Bronchial epithelial cell (primary cell): ENCODE measurements at regions not wholly inside any gene's neighbourhood (a gene's known extent, or its start where the extent isn't known, plus 50 kb on each side); places are given as distances from the start of the nearest gene placed in this dataset.

ENCODE experiments used
- DNase-seq: peaks from one replicate; pipeline ENCODE4 v3.0.0-alpha.2; 2010; ENCODE audit warnings: low read depth
- FAIRE-seq: peaks from 2 replicates; lab custom pipeline; 2011; peaks lifted over from hg19 to GRCh38; lab: Jason Lieb, UNC
- H3K27me3 ChIP-seq: 2 replicates; pipeline ENCODE4 v1.5.1; 2011; ENCODE audit warnings: low read length; ENCODE audit not compliant: control insufficient read depth, insufficient read depth
- H3K36me3 ChIP-seq: 2 replicates; pipeline ENCODE4 v1.5.1; 2011; ENCODE audit warnings: low read length; ENCODE audit not compliant: control insufficient read depth, insufficient read depth
- H3K4me3 ChIP-seq: 2 replicates; pipeline ENCODE4 v1.5.1; 2011; ENCODE audit warnings: mild to moderate bottlenecking, low read depth, low read length, control low read depth
- CTCF ChIP-seq: IDR thresholded peaks from 2 replicates; pipeline ENCODE4 v1.5.1; 2011; ENCODE audit warnings: mild to moderate bottlenecking, moderate library complexity, low read length, control low read depth, inconsistent platforms; ENCODE audit not compliant: insufficient read depth, severe bottlenecking

- FAIRE-seq (no peak), DNase-seq (no peak)
- TF ChIP-seq CTCF, result no peak
- Histone ChIP-seq H3K36me3 (no peaks in the 10 kb centered on the region), H3K4me3 (no peak overlapping the region), H3K27me3 (no peaks in the 10 kb centered on the region)
Observed at GRCh38 chr12:86331457-86331856, 75.3 kb upstream of the MGAT4C start.

- TF ChIP-seq CTCF, result no peak
- Histone ChIP-seq H3K36me3 (no peaks in the 10 kb centered on the region), H3K4me3 (no peak overlapping the region), H3K27me3 (no peaks in the 10 kb centered on the region)
- DNase-seq, result no peak
- no peak for FAIRE-seq
Observed at GRCh38 chr12:86331012-86331411, 74.8 kb upstream of the MGAT4C start.

- Histone ChIP-seq H3K4me3 (no peak overlapping the region), H3K36me3 (no peaks in the 10 kb centered on the region), H3K27me3 (no peaks in the 10 kb centered on the region)
- no peak for DNase-seq
- FAIRE-seq, result no peak
- TF ChIP-seq CTCF, result no peak
Observed at GRCh38 chr12:86312232-86312631, 56.0 kb upstream of the MGAT4C start.
